NCI-H2196 (cell line): ENCODE measurements at regions not wholly inside any gene's neighbourhood (a gene's known extent, or its start where the extent isn't known, plus 50 kb on each side); places are given as distances from the start of the nearest gene placed in this dataset.
"Not testable (repeated sequence)": the region's sequence is repeated elsewhere in the genome, so short reads cannot be mapped to it uniquely, and the experiment has no call there.

Experiments
- DNase-seq: peaks from one replicate; lab custom pipeline; 2025; ENCODE audit not compliant: unreplicated experiment; lab: John Stamatoyannopoulos, UW

GRCh38 chr4:126611900-126612299 lies 1020.9 kb upstream of the INTU start:
- DNase-seq: no peak

DNA sequence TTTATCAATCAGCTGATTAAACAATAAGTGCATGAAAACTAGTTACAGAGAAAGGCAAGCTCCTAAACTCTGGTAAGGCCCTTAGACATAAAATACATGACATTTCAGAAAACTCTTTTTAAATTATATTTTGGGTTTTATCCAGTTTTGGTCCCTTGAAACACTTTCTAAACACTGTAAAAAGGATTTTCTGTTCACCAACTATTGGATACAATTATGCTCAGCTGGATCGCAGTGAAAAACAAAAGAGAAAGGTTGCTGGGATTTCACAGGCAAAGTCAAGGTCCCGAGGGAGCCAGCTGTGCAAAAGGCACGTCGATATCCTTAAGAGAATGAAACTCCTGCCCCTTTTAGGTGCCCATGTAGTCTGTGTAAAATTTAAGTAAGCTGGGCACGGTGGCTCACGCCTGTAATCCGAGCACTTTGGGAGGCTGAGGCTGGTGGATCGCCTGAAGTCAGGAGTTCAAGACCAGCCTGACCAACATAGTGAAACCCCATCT lies 1018.4 kb upstream of the INTU start:
- no peak for DNase-seq

GRCh38 chr4:126616795-126617194 lies 1016.0 kb upstream of the INTU start:
- no peak for DNase-seq

GRCh38 chr4:126627255-126627654 lies 1005.5 kb upstream of the INTU start:
- DNase-seq: no peak

DNA sequence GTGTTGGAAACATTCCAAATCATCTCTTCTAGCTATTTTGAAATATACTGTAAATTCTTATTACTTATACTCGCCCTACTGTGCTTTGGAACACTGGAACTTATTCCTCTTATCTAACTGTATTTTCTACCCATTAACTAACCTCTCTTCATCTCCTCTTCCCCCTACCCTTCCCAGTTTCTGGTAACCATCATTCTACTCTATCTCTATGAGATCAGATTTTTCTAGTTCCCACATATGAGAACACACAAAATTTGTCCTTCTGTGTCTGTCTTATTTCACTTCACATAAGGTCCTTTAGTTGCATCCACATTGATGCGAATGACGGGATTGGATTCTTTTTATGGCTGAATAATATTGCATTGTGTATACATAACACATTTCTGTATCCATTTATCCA lies 1003.8 kb upstream of the INTU start:
- no peak for DNase-seq

DNA sequence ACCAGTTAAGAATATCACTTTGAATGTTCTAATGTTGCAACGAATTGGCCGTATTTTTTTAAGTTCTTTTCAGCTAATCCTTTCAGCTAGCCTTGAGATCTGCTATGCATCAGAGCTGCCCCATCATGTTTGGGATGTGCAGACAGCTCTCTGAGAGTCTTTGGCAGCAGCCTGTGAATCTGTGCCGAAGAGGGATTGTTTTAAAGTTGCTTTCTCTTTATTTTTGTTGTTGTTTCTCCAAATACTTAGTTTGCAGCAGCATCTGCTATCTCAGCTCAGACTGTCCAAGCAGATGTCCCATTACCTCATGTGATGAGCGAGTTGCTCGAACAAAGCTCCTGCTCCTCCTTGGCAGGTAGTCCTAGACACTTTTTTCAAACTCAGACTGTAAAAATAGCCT lies 1002.5 kb upstream of the INTU start:
- DNase-seq: no peak

GRCh38 chr4:126633306-126633705 lies 999.5 kb upstream of the INTU start:
- no peak for DNase-seq

GRCh38 chr4:126637706-126638105 lies 995.1 kb upstream of the INTU start:
- no peak for DNase-seq

- no peak for DNase-seq
These were observed 985.4 kb upstream of the INTU start for GRCh38 chr4:126647320-126647719.

DNA sequence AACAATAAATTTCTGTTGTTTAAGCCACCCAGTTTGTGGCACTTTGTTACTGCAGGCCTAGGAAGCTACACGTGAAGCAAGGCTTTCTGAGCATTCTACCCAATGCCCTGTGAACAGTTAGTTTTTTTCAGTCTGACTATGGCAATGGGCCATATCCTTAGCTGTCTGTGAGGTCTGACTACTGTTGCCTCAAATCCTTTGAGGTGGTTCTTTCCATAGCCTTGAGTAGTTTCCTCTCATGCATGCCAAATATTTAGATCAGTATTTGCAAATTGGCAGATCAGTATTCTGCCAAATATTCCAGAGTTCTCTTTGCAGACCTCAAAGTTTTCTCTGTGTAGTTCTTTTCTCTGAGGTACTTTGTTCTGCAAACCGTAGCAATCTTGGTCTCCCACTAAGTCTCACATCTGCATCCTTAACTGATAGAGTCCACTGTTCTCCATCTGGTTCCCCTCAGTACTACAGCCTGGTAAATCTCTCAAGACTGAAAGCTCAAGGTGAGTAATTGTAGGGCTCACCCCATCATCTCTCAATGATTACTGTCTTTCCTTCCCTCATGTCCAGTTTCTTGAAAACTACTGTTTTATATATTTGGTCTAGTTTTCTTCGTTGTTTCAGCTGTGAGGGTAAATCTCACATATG lies 984.9 kb upstream of the INTU start:
- no peak for DNase-seq

DNA sequence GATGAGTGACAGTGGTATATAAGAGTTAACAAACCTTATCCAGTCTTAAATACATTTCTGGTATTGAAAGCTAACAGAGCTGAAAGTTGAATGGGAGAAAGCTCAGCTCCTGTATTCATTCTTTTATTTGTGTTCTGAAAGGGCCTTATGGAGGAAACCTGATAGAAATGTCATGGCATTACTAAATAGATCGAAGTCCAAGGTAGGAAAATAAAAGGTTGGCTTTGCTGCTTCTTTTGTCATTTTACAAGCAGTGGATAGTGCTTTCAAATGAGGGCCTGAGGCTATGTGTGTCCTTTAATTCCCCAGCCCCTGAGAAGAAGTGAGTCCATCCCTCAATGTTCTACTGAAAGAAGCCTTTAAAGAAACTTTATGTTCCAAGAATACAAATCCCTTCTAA lies 974.3 kb upstream of the INTU start:
- DNase-seq: no peak

- DNase-seq: no peak
These were observed 971.6 kb upstream of the INTU start for GRCh38 chr4:126661194-126661593.

- no peak for DNase-seq
These were observed 967.9 kb upstream of the INTU start for GRCh38 chr4:126664839-126665238.

- DNase-seq: not testable (repeated sequence)
These were observed 962.7 kb upstream of the INTU start for GRCh38 chr4:126670038-126670437.

DNA sequence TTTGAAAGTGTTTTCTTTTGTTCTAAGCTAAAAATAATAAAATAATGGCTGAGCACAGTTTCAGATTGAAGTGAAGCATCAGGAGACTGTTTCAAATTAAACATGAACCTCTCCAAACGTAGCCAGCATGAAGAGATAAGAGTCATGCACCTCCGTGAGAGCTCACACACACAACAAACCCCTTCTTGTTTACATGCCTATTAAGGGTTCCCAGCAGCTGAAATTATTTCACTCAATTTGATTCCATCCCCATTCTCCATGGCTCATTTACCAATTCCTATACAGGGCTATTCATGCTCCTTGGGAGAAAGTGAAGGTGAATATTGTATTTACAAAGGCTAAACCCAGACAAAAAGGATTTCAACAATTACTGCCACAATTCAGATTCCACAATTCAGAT lies 954.1 kb upstream of the INTU start:
- no peak for DNase-seq

GRCh38 chr4:126679303-126679702 lies 953.5 kb upstream of the INTU start:
- no peak for DNase-seq

DNA sequence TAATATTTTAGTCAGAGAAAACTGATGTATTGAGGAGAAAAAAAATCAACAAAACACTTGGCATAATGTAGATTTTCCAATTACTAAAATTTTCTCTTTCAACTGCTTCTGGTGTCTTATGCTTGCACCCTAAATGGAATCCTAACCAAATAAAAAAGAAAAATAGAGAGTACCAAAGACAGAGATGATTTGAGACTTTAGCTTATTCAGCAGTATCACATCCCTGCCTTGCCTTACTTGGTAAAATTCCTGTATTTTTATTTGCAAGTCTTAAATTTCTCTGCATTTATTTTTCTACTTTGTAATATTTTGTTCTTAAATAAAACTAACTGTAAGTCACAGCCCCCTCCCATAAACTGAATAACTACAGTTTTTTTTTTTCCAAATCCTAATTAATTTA lies 950.5 kb upstream of the INTU start:
- no peak for DNase-seq

- no peak for DNase-seq
These were observed 946.3 kb upstream of the INTU start for GRCh38 chr4:126686491-126686890.

GRCh38 chr4:126687655-126688358 lies 945.0 kb upstream of the INTU start:
- DNase-seq: no peak

DNA sequence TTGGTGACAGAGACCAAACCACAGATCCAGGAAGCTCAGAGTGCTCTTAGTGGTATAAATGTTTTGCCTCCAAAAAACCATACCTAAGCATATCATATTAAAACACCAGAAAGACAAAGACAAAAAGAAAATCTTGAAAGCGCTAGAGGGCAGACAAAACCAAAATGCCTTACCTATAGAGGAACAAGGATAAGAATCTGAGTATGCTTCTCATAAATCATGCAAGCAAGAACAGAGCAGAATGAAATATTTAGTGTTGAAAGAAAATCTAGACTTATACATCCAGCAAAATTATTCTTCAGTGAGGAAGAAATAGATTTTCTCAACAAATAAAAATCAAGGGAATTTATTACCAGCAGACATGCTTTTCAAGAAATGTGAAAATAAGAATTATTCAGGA lies 941.0 kb upstream of the INTU start:
- no peak for DNase-seq

DNA sequence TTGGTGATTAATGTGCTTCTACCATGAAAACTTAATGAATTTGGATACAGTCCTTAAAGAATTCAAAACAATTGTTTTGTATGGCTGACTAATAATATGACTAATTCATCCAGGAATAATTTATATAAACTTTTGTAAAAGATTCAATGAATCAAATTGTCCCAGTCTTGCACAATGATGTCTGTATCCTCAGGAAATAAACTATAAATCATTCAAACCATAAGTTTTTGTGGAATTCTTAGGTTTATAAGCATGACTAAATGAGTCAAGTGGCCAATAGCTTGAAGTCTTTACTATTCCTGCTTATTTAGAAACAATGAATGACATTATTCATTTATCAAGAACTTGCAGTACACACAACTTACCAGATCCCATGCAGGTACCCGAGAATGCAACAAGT lies 935.0 kb upstream of the INTU start:
- DNase-seq: no peak

- DNase-seq: no peak
These were observed 934.5 kb upstream of the INTU start for GRCh38 chr4:126698224-126698623.

- no peak for DNase-seq
These were observed 931.0 kb upstream of the INTU start for GRCh38 chr4:126701756-126702155.
